SHP77 treated with DMSO at 0.1 percent for 48 hours (cell line): ENCODE measurements at regions not wholly inside any gene's neighbourhood (a gene's known extent, or its start where the extent isn't known, plus 50 kb on each side); places are given as distances from the start of the nearest gene placed in this dataset.

Experiments
- DNase-seq: peaks from one replicate; lab custom pipeline; 2025; lab: John Stamatoyannopoulos, UW

- no peak for DNase-seq
These were observed 162.3 kb upstream of the ADAMTS5 start for GRCh38 chr21:27129215-27129614.

- no peak for DNase-seq
These were observed 159.3 kb upstream of the ADAMTS5 start for GRCh38 chr21:27126140-27126539.

GRCh38 chr21:27122686-27123085 lies 155.8 kb upstream of the ADAMTS5 start:
- DNase-seq: no peak

- DNase-seq: no peak
These were observed 147.2 kb upstream of the ADAMTS5 start for GRCh38 chr21:27114111-27114510.

- DNase-seq: no peak
These were observed 145.3 kb upstream of the ADAMTS5 start for GRCh38 chr21:27112186-27112585.

- DNase-seq: no peak
These were observed 144.1 kb upstream of the ADAMTS5 start for GRCh38 chr21:27110956-27111355.

GRCh38 chr21:27108701-27109100 lies 141.8 kb upstream of the ADAMTS5 start:
- no peak for DNase-seq

GRCh38 chr21:27108228-27108627 lies 141.3 kb upstream of the ADAMTS5 start:
- no peak for DNase-seq

GRCh38 chr21:27104846-27105431 lies 138.1 kb upstream of the ADAMTS5 start:
- DNase-seq: no peak

GRCh38 chr21:27103768-27104167 lies 136.9 kb upstream of the ADAMTS5 start:
- no peak for DNase-seq

GRCh38 chr21:27101523-27101922 lies 134.6 kb upstream of the ADAMTS5 start:
- no peak for DNase-seq

- DNase-seq: no peak
These were observed 127.5 kb upstream of the ADAMTS5 start for GRCh38 chr21:27094184-27094948.

- no peak for DNase-seq
These were observed 119.7 kb upstream of the ADAMTS5 start for GRCh38 chr21:27086630-27087029.

- DNase-seq: no peak
These were observed 119.3 kb upstream of the ADAMTS5 start for GRCh38 chr21:27086186-27086585.

- no peak for DNase-seq
These were observed 118.5 kb upstream of the ADAMTS5 start for GRCh38 chr21:27085387-27085786.

GRCh38 chr21:27083144-27083543 lies 116.3 kb upstream of the ADAMTS5 start:
- no peak for DNase-seq

- no peak for DNase-seq
These were observed 115.6 kb upstream of the ADAMTS5 start for GRCh38 chr21:27082431-27083010.

- no peak for DNase-seq
These were observed 112.8 kb upstream of the ADAMTS5 start for GRCh38 chr21:27079636-27080240.

GRCh38 chr21:27078915-27079314 lies 112.0 kb upstream of the ADAMTS5 start:
- DNase-seq: no peak

- DNase-seq: no peak
These were observed 110.6 kb upstream of the ADAMTS5 start for GRCh38 chr21:27077501-27077900.

- no peak for DNase-seq
These were observed 109.1 kb upstream of the ADAMTS5 start for GRCh38 chr21:27076025-27076424.

- DNase-seq: no peak
These were observed 104.2 kb upstream of the ADAMTS5 start for GRCh38 chr21:27070861-27071670.
